NCI-H2227 treated with DMSO at 0.1 percent for 48 hours (cell line): ENCODE measurements at regions not wholly inside any gene's neighbourhood (a gene's known extent, or its start where the extent isn't known, plus 50 kb on each side); places are given as distances from the start of the nearest gene placed in this dataset.

Source experiments
- DNase-seq: peaks from one replicate; lab custom pipeline; 2025; lab: John Stamatoyannopoulos, UW

DNA sequence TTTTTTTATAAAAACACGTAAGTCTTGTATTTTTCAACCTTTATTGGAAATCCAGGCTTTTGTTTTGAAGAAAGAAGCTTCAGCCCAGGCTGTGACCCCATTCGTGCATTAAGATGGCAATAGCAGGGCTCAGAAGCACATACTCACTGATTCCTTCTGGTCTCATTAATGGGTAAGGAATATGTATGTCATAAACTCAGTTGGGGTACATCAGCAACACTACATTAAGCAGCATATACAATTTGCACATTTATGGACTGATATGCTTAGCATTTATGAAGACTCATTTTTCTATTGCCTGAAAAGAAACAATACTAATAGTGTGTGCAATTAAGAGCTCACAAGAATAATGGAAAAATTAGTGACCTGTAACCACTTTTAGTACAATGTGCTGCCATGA, 945.4 kb upstream of the PRMT6 start:
- DNase-seq = no peak

DNA sequence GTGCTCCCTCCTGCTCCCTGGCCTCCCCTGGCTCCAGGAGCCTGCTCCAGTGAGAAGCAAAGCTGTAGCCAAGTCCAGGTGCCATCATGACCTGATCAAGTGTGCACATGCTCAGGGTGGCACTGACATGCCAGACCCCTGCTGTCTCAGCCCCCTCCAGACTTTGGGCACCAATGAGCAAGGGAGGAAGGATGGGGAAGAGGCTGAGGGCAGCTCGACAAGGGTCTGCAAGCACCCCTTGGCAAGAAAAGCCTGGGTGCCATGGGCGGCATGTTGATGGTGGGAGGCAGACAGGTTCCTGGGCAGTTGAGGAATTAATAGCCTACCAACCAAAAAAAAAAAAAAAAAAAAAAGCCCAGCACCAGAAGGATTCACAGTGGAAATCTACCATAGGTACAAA, 942.6 kb upstream of the PRMT6 start:
- no peak for DNase-seq

- DNase-seq = no peak
Measured at GRCh38 chr1:106120789-106121188, 935.7 kb upstream of the PRMT6 start.

- no peak for DNase-seq
Measured at GRCh38 chr1:106121728-106122127, 934.7 kb upstream of the PRMT6 start.

GRCh38 chr1:106134561-106134960, 921.9 kb upstream of the PRMT6 start:
- DNase-seq = no peak

- no peak for DNase-seq
Measured at GRCh38 chr1:106173101-106173500, 883.4 kb upstream of the PRMT6 start.

GRCh38 chr1:106178791-106179190, 877.7 kb upstream of the PRMT6 start:
- no peak for DNase-seq

DNA sequence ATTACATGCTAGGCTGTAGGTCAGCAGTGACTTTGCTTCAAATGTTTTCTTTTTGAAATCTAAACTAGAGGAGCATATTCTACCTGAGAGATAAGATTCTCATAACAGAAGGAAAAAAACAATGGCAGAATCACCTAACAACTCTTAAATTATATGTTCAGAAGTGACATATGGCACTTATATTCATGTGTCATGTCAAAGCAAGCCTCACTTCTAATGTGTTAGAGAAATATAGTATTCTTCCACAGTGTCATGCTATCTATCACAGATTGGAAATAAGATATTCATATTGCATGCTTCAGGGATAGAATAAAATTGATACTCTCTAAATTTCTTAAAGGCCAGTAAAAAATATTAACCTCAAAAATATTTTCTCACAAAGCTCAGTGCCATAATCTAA, 874.6 kb upstream of the PRMT6 start:
- DNase-seq = no peak

DNA sequence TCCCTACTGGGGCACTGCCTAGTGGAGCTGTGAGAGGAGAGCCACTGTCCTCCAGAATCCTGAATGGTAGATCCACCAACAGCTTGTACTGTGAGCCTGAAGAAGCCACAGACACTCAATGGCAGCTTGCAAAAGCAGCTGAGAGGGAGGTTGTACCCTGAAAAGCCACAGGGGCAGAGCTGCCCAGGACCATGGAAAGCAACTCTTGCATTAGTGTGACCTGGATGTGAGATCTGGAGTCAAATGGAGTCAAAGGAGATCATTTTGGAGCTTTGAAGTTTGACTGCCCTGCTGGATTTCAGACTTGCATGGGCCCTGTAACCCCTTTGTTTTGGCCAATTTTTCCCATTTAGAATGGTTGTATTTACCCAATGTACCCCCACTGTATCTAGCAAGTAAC, 871.4 kb upstream of the PRMT6 start:
- DNase-seq = no peak

GRCh38 chr1:106189780-106190179, 866.7 kb upstream of the PRMT6 start:
- no peak for DNase-seq

GRCh38 chr1:106194206-106194605, 862.3 kb upstream of the PRMT6 start:
- DNase-seq = no peak

DNA sequence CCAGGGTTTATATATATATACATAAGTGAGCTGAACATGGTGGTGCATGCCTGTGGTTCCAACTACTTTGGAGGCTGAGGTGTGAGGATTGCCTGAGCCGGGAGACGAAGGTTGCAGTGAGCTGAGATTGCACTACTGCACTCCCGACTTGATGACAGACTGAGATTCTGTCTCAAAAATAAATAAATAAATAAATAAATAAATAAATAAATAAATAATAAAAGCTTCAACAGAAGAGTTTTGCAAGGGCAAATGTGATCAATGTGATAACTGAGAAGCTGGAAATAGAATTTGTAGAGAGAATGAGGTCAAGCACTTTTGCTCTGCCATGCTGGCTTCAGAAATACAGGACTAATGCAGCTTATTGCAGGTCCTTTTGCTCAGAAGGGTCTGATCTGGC, 855.8 kb upstream of the PRMT6 start:
- no peak for DNase-seq

DNA sequence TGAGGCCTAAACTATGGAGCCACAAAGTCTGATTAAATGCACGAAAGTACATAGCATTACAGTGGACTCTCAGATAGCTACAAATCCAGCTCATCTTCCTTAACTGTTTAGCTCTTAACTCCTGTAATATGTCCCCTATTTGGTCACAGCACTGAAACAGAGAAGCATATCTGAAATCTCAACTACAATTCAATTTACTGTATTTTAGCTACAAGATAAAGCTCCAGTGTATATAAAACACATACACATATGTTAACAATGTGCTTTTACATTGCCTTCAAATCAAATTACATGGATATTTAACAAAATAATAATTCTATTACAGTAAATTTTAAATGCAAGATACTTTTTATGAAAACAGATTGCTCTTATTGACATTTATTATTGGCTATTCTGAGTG, 849.3 kb upstream of the PRMT6 start:
- DNase-seq = no peak

GRCh38 chr1:106217765-106218164, 838.7 kb upstream of the PRMT6 start:
- DNase-seq = no peak

DNA sequence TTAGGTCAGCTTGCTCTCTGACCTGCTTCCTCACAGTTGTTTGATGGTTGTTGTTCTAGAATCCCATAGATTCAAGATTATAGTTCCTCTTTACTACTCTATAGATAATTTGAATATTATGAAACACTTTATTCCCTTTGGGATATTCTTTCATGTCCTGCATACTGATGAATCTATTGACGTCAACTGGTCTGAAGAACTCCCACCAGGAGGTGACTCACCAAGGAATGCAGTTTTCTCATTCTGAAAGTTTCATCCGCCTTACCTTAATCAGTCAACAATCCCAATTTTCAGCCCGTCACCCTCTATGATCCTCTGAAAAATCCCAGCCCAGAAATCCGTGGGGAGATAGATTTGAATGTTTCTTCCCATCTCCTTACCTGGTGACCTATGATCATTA, 834.1 kb upstream of the PRMT6 start:
- DNase-seq = no peak

- no peak for DNase-seq
Measured at GRCh38 chr1:106223213-106223612, 833.3 kb upstream of the PRMT6 start.

DNA sequence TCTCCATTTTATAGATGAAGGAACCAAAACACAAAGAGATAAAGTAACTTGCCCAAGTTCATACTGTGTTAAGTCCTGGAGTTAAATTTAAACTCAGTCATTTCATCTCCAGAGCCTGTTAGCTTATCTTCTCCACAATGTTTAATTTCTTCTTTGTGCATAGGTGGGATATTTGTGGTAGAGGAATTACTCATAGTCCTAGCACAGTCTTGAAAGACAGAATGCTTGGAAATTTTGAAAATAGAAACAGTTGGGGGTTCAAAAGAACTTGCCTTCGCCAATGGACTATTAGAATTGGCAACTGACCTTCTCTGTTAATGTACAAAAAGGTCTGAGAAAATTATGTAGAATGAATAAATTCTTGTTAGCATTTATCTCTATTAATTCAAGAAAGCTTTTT, 832.0 kb upstream of the PRMT6 start:
- no peak for DNase-seq

GRCh38 chr1:106225403-106225802, 831.1 kb upstream of the PRMT6 start:
- DNase-seq = no peak

- DNase-seq = no peak
Measured at GRCh38 chr1:106226550-106226949, 829.9 kb upstream of the PRMT6 start.

GRCh38 chr1:106232128-106232527, 824.3 kb upstream of the PRMT6 start:
- no peak for DNase-seq

DNA sequence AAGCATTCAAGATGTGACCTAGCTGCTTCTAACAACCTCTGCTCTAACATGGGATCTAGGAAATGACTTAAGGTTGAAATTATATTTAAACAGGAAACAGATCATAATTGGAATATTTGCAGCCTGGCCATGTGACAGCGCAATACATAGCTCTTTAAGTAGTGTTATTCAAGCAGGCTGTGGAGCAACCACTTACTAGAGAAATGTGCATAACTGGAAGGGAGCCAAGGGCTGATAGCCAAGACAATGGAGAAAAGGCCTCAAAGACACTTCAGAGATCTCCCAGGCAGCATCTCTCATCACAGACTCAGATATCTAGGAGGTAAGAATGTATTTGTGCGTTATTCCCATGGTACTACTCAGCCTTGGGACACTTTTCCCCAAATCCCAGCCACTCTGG, 823.0 kb upstream of the PRMT6 start:
- DNase-seq = no peak

- DNase-seq = no peak
Measured at GRCh38 chr1:106249365-106249764, 807.1 kb upstream of the PRMT6 start.

GRCh38 chr1:106249810-106250209, 806.7 kb upstream of the PRMT6 start:
- DNase-seq = no peak

DNA sequence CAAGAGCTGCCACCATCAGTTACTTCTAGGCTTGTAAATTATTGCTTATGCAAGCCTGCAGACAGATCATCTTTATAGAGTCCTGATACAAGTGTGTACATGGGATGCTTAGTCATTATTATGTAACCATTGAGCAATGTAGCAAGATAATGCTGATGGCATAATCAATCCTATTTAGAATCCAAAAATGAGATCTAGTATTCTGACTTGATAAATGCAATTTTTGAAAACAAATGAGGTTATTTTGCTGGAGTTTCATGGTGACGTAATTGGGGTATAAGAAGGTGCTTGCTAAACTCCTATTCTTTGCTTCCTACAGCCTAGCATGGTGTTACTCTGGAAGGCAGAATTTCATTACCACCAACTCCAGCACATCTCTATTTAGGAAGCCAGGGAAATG, 801.7 kb upstream of the PRMT6 start:
- no peak for DNase-seq

GRCh38 chr1:106266786-106267185, 789.7 kb upstream of the PRMT6 start:
- no peak for DNase-seq
